Lower lobe of right lung (tissue), 2 donors: ENCODE measurements at regions not wholly inside any gene's neighbourhood (a gene's known extent, or its start where the extent isn't known, plus 50 kb on each side); places are given as distances from the start of the nearest gene placed in this dataset.

Source experiments
- ATAC-seq, 2 donors: fragments of 200-7000 bp; cut with Tn5 transposase; one replicate each; pipeline ENCODE4 v1.9.1; 2020 to 2022; ENCODE audit warnings: mild to moderate bottlenecking in 2 of 2, moderate library complexity in 2 of 2
- DNase-seq: peaks from one replicate; pipeline ENCODE4 v3.0.0-alpha.2; 2020
- H3K27ac ChIP-seq: fragments of 200-600 bp; one replicate; pipeline ENCODE4 v1.8.0; 2022
- H3K27me3 ChIP-seq: fragments of 200-600 bp; one replicate; pipeline ENCODE4 v1.8.0; 2022; ENCODE audit warnings: low read depth
- H3K36me3 ChIP-seq: fragments of 200-600 bp; one replicate; pipeline ENCODE4 v1.8.0; 2022; ENCODE audit warnings: mild to moderate bottlenecking
- H3K4me1 ChIP-seq: fragments of 200-600 bp; one replicate; pipeline ENCODE4 v1.8.0; 2022
- H3K4me3 ChIP-seq: fragments of 200-600 bp; one replicate; pipeline ENCODE4 v1.8.0; 2022; ENCODE audit warnings: mild to moderate bottlenecking
- H3K9me3 ChIP-seq: fragments of 200-600 bp; one replicate; pipeline ENCODE4 v1.8.0; 2022
- intact Hi-C: fragments of 100-400 bp; cut with DNase I; formaldehyde crosslinking; loops from one replicate; pipeline ENCODE4 v1.11.0; 2022
- TF ChIP-seq, protein P1 (sequence below): fragments of 200-600 bp; IDR thresholded peaks from one replicate; pipeline ENCODE4 v1.8.0; 2022; ENCODE audit warnings: antibody characterized with exemption, mild to moderate bottlenecking
- donor health status: DM: no; HTN: yes; CAD: no; lungs with severe emphysema.

GRCh38 chr6:77979204-77979603 lies 326.4 kb downstream of the MEI4 start:
- no peak overlapping the region for H3K27ac ChIP-seq
- TF ChIP-seq, protein P1, sequence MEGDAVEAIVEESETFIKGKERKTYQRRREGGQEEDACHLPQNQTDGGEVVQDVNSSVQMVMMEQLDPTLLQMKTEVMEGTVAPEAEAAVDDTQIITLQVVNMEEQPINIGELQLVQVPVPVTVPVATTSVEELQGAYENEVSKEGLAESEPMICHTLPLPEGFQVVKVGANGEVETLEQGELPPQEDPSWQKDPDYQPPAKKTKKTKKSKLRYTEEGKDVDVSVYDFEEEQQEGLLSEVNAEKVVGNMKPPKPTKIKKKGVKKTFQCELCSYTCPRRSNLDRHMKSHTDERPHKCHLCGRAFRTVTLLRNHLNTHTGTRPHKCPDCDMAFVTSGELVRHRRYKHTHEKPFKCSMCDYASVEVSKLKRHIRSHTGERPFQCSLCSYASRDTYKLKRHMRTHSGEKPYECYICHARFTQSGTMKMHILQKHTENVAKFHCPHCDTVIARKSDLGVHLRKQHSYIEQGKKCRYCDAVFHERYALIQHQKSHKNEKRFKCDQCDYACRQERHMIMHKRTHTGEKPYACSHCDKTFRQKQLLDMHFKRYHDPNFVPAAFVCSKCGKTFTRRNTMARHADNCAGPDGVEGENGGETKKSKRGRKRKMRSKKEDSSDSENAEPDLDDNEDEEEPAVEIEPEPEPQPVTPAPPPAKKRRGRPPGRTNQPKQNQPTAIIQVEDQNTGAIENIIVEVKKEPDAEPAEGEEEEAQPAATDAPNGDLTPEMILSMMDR: no peak
- H3K9me3 ChIP-seq: peaks cover 5% of the 10 kb centered on the region
- H3K4me1 ChIP-seq: no peaks in the 10 kb centered on the region
- H3K36me3 ChIP-seq: no peaks in the 10 kb centered on the region
- H3K4me3 ChIP-seq: no peak overlapping the region
- intact Hi-C loops: no loop called here
- ATAC-seq (no peak), DNase-seq (no peak)
- H3K27me3 ChIP-seq: no peaks in the 10 kb centered on the region

- Histone ChIP-seq H3K36me3 (no peaks in the 10 kb centered on the region), H3K27me3 (no peaks in the 10 kb centered on the region), H3K27ac (no peak overlapping the region), H3K4me3 (no peak overlapping the region), H3K4me1 (no peaks in the 10 kb centered on the region), H3K9me3 (peaks cover 20% of the 10 kb centered on the region)
- TF ChIP-seq, protein P1: no peak
- no peak for ATAC-seq
- no peak for DNase-seq
- intact Hi-C loops: no loop called here
Observed at GRCh38 chr6:77986380-77987034, 333.7 kb downstream of the MEI4 start.

GRCh38 chr6:77987035-77987384 lies 334.2 kb downstream of the MEI4 start:
- TF ChIP-seq, protein P1: no peak
- no peak for DNase-seq
- Histone ChIP-seq H3K27ac (no peak overlapping the region), H3K4me3 (no peak overlapping the region), H3K36me3 (no peaks in the 10 kb centered on the region), H3K9me3 (peaks cover 20% of the 10 kb centered on the region), H3K4me1 (no peaks in the 10 kb centered on the region), H3K27me3 (no peaks in the 10 kb centered on the region)
- no peak for ATAC-seq
- intact Hi-C loops: no loop called here

GRCh38 chr6:78010130-78010529 lies 357.3 kb downstream of the MEI4 start:
- Histone ChIP-seq H3K4me3 (no peak overlapping the region), H3K4me1 (no peaks in the 10 kb centered on the region), H3K27ac (no peak overlapping the region), H3K27me3 (no peaks in the 10 kb centered on the region), H3K36me3 (no peaks in the 10 kb centered on the region), H3K9me3 (no peaks in the 10 kb centered on the region)
- DNase-seq (no peak), ATAC-seq (no peak)
- intact Hi-C loops: no loop called here
- TF ChIP-seq, protein P1: no peak

DNA sequence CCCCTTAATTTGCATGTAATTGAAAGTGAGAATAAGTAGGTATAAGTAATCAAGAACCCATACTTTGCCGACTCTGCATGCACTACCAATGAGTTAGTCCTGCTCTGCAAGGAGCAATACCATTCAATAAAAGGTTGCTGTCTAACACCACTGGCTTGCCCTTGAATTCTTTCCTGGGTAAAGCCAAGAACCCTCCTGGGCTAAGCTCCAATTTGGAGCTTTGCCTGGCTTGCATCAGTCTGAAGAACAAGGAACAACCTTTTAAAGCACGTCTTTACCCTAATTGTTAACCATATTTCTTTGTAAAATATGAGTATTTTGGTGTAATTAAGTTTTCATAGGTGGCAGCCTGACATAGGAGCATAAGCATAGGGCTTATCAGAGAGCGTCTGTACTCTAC lies 367.7 kb downstream of the MEI4 start:
- intact Hi-C loops: no loop called here

More for the DNA sequence above, 367.7 kb downstream of the MEI4 start:
- Histone ChIP-seq H3K27ac (no peak overlapping the region), H3K4me1 (no peaks in the 10 kb centered on the region), H3K4me3 (no peak overlapping the region), H3K27me3 (no peaks in the 10 kb centered on the region), H3K36me3 (no peaks in the 10 kb centered on the region), H3K9me3 (no peaks in the 10 kb centered on the region)
- DNase-seq (no peak), ATAC-seq (no peak)
- TF ChIP-seq, protein P1: no peak
